HG03280 (cell line): ENCODE measurements at regions not wholly inside any gene's neighbourhood (a gene's known extent, or its start where the extent isn't known, plus 50 kb on each side); places are given as distances from the start of the nearest gene placed in this dataset.

Experiments
- ATAC-seq: cut with Tn5 transposase; IDR thresholded peaks from one replicate; pipeline ENCODE4 v1.9.1; 2021; ENCODE audit warnings: mild to moderate bottlenecking, moderate library complexity; ENCODE audit not compliant: unreplicated experiment

GRCh38 chr11:106449763-106450162 is 372.3 kb downstream of the AASDHPPT start:
- no peak for ATAC-seq

- no peak for ATAC-seq
These were observed 373.9 kb downstream of the AASDHPPT start for GRCh38 chr11:106451228-106451922.

GRCh38 chr11:106456647-106457046 is 379.2 kb downstream of the AASDHPPT start:
- ATAC-seq, result no peak

GRCh38 chr11:106457727-106458126 is 380.3 kb downstream of the AASDHPPT start:
- ATAC-seq, result no peak

GRCh38 chr11:106459135-106459534 is 381.7 kb downstream of the AASDHPPT start:
- ATAC-seq, result no peak

GRCh38 chr11:106461148-106461691 is 383.8 kb downstream of the AASDHPPT start:
- ATAC-seq, result no peak

GRCh38 chr11:106461839-106462545 is 384.5 kb downstream of the AASDHPPT start:
- ATAC-seq, result no peak

GRCh38 chr11:106463154-106463553 is 385.7 kb downstream of the AASDHPPT start:
- ATAC-seq, result no peak

GRCh38 chr11:106463796-106464201 is 386.3 kb downstream of the AASDHPPT start:
- ATAC-seq, result no peak

GRCh38 chr11:106464728-106465127 is 387.3 kb downstream of the AASDHPPT start:
- ATAC-seq, result no peak

GRCh38 chr11:106466521-106467080 is 389.1 kb downstream of the AASDHPPT start:
- ATAC-seq, result no peak

- no peak for ATAC-seq
These were observed 390.0 kb downstream of the AASDHPPT start for GRCh38 chr11:106467501-106467900.

GRCh38 chr11:106468086-106468485 is 390.6 kb downstream of the AASDHPPT start:
- no peak for ATAC-seq

- no peak for ATAC-seq
These were observed 391.1 kb downstream of the AASDHPPT start for GRCh38 chr11:106468531-106468930.

GRCh38 chr11:106470230-106470629 is 392.8 kb downstream of the AASDHPPT start:
- no peak for ATAC-seq

GRCh38 chr11:106471276-106471675 is 393.8 kb downstream of the AASDHPPT start:
- ATAC-seq, result no peak

GRCh38 chr11:106473089-106473722 is 395.7 kb downstream of the AASDHPPT start:
- no peak for ATAC-seq

- ATAC-seq, result no peak
These were observed 396.8 kb downstream of the AASDHPPT start for GRCh38 chr11:106474274-106474673.

- ATAC-seq, result no peak
These were observed 397.7 kb downstream of the AASDHPPT start for GRCh38 chr11:106475181-106475580.

- ATAC-seq, result no peak
These were observed 400.3 kb downstream of the AASDHPPT start for GRCh38 chr11:106477776-106478175.

GRCh38 chr11:106479646-106480045 is 402.2 kb downstream of the AASDHPPT start:
- no peak for ATAC-seq
